GM19455 (cell line): ENCODE measurements at regions not wholly inside any gene's neighbourhood (a gene's known extent, or its start where the extent isn't known, plus 50 kb on each side); places are given as distances from the start of the nearest gene placed in this dataset.

Source experiments
- ATAC-seq: cut with Tn5 transposase; IDR thresholded peaks from one replicate; pipeline ENCODE4 v1.9.1; 2021; ENCODE audit not compliant: unreplicated experiment

DNA sequence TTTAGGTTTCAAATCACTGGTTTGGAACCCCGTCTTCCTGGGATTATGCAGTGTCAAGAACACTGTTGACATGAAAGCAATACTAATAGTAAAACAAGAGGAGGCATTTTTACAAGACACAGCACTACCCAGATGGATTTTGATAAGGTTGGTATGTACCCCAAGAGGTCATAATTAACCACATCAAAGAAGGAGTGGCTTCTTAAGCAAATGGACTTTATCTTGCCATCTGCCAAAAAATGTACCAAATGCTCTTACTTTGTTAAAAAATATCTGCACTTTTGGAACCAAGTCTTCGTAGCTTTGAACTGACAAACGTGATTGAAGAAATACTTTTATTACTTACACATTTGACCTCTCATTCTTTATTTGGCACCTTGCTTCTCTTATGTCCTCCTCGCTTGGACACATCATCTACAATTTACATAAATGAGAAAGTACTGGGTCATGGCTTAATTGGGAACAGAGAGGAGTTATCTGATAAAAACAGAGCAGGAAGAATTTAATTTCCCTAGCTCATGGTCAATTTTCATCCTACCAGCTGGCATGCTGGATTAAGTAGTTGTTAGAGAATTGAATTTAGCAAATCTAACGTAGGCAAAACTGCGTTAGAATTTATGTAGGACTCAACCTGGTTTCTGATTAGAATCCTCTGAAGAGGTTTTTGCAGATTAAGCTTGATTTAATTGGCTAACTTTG is 54.5 kb upstream of the PRICKLE1 start:
- no peak for ATAC-seq

DNA sequence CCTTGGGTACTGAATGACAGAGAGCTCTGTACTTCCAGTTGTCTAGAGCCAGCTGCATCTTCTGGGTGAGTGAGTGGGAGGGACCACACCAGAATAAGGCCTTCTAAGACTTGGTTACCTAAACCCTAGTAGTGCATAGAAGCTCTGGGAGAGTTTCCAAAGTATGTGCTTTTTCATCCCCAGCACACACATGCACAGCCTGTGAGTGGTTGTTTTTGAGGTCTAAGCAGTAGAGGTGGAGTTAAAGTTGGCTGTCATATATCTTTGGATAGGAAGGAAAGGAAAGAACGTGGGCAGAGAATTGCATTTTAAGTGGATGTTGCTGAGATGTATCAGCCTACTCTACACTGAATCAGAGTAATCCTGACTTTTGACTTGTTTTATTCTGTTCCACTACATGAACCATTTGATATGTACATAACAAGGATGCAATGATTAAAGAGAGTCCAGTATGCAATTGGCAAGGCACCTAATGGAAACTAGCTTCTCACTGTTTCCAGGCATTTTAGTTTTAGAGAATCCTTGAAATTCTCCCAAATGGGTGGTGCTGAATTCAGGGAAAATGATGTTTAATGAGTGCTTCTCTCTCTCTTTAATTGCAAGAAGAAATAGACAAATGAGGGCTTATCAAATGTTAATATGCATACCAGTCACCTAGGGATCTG is 51.8 kb upstream of the PRICKLE1 start:
- no peak for ATAC-seq

DNA sequence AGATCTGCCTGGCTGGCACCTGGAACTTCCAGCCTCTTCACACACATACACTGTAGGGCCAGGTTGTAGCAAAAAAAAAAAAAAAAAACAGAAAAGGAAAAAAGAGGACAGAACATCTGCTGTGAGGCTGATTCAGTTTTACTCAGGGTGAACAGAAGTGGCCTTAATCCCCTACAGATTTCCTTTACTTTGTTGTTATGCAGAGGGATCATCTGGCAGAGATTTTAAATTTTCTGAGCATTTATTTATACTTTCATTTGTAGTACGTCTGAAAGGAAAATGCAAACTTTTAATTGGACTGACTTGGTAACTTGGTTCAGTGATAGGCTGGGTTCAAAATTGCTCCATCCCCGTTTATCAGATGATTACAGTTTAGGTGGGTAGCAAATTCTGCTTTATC is 50.8 kb upstream of the PRICKLE1 start:
- no peak for ATAC-seq

DNA sequence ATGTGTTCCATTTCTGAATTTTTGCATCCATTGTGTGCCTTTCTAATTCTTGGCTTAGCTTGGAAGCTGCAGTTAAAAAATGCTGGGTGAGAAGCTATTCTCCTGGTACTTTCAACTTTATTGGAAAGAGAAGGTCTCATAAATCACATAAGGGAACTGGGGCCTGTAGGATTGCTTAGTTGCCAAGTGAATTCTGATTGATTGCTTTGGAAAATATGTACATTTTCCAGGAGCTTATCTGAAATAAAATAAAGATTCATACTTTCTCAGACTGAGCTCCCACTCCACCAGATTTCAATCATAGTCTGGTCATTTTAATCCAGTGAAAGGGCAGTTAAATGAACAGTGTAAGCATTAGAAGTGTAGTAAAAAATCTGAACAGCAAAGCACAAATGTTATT is 50.0 kb upstream of the PRICKLE1 start:
- ATAC-seq: no peak
